ENCODE measurements at regions not wholly inside any gene's neighbourhood (a gene's known extent, or its start where the extent isn't known, plus 50 kb on each side); places are given as distances from the start of the nearest gene placed in this dataset.

DNA sequence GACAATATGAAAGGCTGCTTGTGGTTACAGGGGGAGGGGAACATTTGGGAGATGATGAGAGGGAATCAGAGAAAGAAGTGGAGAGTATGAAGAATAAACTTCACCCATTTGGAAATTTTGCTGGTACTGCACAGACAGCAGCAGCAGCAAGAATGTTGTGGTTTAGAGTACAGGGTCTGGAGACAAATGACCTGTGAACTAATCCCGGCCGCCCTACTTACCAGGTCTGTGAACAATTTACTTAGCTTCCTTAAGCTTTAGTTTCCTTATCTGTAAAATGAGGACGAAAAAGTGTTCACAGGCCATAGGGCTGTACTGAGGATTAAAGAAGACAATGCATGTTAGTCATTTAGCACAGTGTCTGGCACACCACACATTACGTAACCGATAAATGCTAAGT lies 685.4 kb upstream of the CELF4 start:
- TF ChIP-seq, protein P1, sequence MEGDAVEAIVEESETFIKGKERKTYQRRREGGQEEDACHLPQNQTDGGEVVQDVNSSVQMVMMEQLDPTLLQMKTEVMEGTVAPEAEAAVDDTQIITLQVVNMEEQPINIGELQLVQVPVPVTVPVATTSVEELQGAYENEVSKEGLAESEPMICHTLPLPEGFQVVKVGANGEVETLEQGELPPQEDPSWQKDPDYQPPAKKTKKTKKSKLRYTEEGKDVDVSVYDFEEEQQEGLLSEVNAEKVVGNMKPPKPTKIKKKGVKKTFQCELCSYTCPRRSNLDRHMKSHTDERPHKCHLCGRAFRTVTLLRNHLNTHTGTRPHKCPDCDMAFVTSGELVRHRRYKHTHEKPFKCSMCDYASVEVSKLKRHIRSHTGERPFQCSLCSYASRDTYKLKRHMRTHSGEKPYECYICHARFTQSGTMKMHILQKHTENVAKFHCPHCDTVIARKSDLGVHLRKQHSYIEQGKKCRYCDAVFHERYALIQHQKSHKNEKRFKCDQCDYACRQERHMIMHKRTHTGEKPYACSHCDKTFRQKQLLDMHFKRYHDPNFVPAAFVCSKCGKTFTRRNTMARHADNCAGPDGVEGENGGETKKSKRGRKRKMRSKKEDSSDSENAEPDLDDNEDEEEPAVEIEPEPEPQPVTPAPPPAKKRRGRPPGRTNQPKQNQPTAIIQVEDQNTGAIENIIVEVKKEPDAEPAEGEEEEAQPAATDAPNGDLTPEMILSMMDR (conservative IDR thresholded peaks at IDR 0.05 in 1 of 2, IDR thresholded peaks at IDR 0.05 in 1 of 2; ENCODE audit: extremely low read depth in 1 of 2, insufficient read depth in 1 of 2, low read depth in 1 of 2, low read length in 2 of 2): no peak
- TF ChIP-seq EZH2 (IDR thresholded peaks at IDR 0.05; ENCODE audit: borderline replicate concordance, low read length): no peak
